K562 (cell line): ENCODE measurements at regions not wholly inside any gene's neighbourhood (a gene's known extent, or its start where the extent isn't known, plus 50 kb on each side); places are given as distances from the start of the nearest gene placed in this dataset.

ENCODE experiments used
- JUNB ChIP-seq: fragments of 450-650 bp; formaldehyde crosslinking; conservative IDR thresholded peaks from 2 replicates; pipeline ENCODE4 v1.4.0; 2020; ENCODE audit warnings: mild to moderate bottlenecking
- NEUROD1 ChIP-seq: fragments of 150-350 bp; IDR thresholded peaks from 2 replicates; pipeline ENCODE4 v1.6.1; 2014; ENCODE audit warnings: borderline replicate concordance, low read length, low read depth; ENCODE audit not compliant: partially characterized antibody
- NR3C1 ChIP-seq: sonication (generic); formaldehyde crosslinking; IDR thresholded peaks from 2 replicates; pipeline ENCODE4 v1.8.1; 2022; ENCODE audit warnings: missing genetic modification reagents
- RUNX1 ChIP-seq: sonication (generic); IDR thresholded peaks from 2 replicates; pipeline ENCODE4 v1.6.1; 2016; ENCODE audit warnings: antibody characterized with exemption, low read depth
- SFPQ ChIP-seq: fragments of 200-400 bp; formaldehyde crosslinking; IDR thresholded peaks from 2 replicates; pipeline ENCODE4 v1.6.1; 2017; ENCODE audit warnings: mild to moderate bottlenecking, low read depth, low read length, moderate library complexity
- SIN3A ChIP-seq, 2 experiments: fragments of 150-350 bp in 1 of 2; IDR thresholded peaks; 2 replicates each; pipeline ENCODE4 v1.6.1; 2011 to 2016; ENCODE audit warnings: borderline replicate concordance in 2 of 2, low read depth in 2 of 2, low read length in 2 of 2, mild to moderate bottlenecking in 2 of 2, moderate library complexity in 2 of 2; ENCODE audit not compliant: control insufficient read depth in 1 of 2
- TCF3 ChIP-seq: sonication (generic); formaldehyde crosslinking; IDR thresholded peaks from 2 replicates; pipeline ENCODE4 v1.4.0; 2020; ENCODE audit warnings: mild to moderate bottlenecking, missing genetic modification reagents
- TGIF2 ChIP-seq: sonication (generic); formaldehyde crosslinking; IDR thresholded peaks from 2 replicates; pipeline ENCODE4 v1.8.1; 2022; ENCODE audit warnings: mild to moderate bottlenecking, missing genetic modification reagents, moderate library complexity
- TRIM24 ChIP-seq, 2 experiments: fragments of 450-650 bp; IDR thresholded peaks; 2 replicates each; pipeline ENCODE4 v1.6.1; 2016
- ZNF740 ChIP-seq, 3 experiments: fragments of 200-800 bp in 1 of 3; sonication (Bioruptor generic) in 1 of 3; sonication (generic) in 1 of 3; formaldehyde crosslinking in 1 of 3; IDR thresholded peaks; 2 replicates each; pipeline versions ENCODE4 v1.6.1 to v1.8.0; 2016 to 2022; ENCODE audit warnings: mild to moderate bottlenecking in 2 of 3, missing compliant biosample characterization in 2 of 3, missing genetic modification characterization in 2 of 3, missing genetic modification reagents in 1 of 3
- TF ChIP-seq, protein P1 (sequence below), 2 experiments: fragments of 450-650 bp in 1 of 2; IDR thresholded peaks; 2 replicates each; pipeline ENCODE4 v1.6.1; 2011 to 2017; ENCODE audit warnings: low read depth in 2 of 2, antibody characterized with exemption in 1 of 2, borderline replicate concordance in 1 of 2, low read length in 1 of 2, mild to moderate bottlenecking in 1 of 2, mixed read lengths in 1 of 2; ENCODE audit not compliant: control insufficient read depth in 1 of 2
- TF ChIP-seq, protein P2 (sequence below), 2 experiments: fragments of 450-650 bp; IDR thresholded peaks; 2 replicates each; pipeline ENCODE4 v1.6.1; 2018; ENCODE audit warnings: mild to moderate bottlenecking in 2 of 2, low read depth in 1 of 2; ENCODE audit not compliant: partially characterized antibody in 2 of 2

- TF ChIP-seq, protein P1, sequence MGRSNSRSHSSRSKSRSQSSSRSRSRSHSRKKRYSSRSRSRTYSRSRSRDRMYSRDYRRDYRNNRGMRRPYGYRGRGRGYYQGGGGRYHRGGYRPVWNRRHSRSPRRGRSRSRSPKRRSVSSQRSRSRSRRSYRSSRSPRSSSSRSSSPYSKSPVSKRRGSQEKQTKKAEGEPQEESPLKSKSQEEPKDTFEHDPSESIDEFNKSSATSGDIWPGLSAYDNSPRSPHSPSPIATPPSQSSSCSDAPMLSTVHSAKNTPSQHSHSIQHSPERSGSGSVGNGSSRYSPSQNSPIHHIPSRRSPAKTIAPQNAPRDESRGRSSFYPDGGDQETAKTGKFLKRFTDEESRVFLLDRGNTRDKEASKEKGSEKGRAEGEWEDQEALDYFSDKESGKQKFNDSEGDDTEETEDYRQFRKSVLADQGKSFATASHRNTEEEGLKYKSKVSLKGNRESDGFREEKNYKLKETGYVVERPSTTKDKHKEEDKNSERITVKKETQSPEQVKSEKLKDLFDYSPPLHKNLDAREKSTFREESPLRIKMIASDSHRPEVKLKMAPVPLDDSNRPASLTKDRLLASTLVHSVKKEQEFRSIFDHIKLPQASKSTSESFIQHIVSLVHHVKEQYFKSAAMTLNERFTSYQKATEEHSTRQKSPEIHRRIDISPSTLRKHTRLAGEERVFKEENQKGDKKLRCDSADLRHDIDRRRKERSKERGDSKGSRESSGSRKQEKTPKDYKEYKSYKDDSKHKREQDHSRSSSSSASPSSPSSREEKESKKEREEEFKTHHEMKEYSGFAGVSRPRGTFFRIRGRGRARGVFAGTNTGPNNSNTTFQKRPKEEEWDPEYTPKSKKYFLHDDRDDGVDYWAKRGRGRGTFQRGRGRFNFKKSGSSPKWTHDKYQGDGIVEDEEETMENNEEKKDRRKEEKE (IDR thresholded peaks at IDR 0.05; ENCODE audit: borderline replicate concordance in 1 of 2, control insufficient read depth in 1 of 2, low read depth in 2 of 2, low read length in 1 of 2) = no peak
- TF ChIP-seq ZNF740 (CRISPR knock-in tag; IDR thresholded peaks at IDR 0.05) (no peak), ZNF740 (tag; IDR thresholded peaks at IDR 0.05) (no peak), TRIM24 (IDR thresholded peaks at IDR 0.05) (no peak), SFPQ (no peak), NR3C1 (CRISPR knock-in tag) (no peak), RUNX1 (no peak), TCF3 (CRISPR knock-in tag) (no peak), SIN3A (IDR thresholded peaks at IDR 0.05; ENCODE audit: borderline replicate concordance in 2 of 2, control insufficient read depth in 1 of 2, low read depth in 2 of 2, low read length in 2 of 2) (no peak), NEUROD1 (no peak), TGIF2 (CRISPR knock-in tag) (no peak), JUNB (CRISPR knock-in tag) (no peak)
- TF ChIP-seq, protein P2, sequence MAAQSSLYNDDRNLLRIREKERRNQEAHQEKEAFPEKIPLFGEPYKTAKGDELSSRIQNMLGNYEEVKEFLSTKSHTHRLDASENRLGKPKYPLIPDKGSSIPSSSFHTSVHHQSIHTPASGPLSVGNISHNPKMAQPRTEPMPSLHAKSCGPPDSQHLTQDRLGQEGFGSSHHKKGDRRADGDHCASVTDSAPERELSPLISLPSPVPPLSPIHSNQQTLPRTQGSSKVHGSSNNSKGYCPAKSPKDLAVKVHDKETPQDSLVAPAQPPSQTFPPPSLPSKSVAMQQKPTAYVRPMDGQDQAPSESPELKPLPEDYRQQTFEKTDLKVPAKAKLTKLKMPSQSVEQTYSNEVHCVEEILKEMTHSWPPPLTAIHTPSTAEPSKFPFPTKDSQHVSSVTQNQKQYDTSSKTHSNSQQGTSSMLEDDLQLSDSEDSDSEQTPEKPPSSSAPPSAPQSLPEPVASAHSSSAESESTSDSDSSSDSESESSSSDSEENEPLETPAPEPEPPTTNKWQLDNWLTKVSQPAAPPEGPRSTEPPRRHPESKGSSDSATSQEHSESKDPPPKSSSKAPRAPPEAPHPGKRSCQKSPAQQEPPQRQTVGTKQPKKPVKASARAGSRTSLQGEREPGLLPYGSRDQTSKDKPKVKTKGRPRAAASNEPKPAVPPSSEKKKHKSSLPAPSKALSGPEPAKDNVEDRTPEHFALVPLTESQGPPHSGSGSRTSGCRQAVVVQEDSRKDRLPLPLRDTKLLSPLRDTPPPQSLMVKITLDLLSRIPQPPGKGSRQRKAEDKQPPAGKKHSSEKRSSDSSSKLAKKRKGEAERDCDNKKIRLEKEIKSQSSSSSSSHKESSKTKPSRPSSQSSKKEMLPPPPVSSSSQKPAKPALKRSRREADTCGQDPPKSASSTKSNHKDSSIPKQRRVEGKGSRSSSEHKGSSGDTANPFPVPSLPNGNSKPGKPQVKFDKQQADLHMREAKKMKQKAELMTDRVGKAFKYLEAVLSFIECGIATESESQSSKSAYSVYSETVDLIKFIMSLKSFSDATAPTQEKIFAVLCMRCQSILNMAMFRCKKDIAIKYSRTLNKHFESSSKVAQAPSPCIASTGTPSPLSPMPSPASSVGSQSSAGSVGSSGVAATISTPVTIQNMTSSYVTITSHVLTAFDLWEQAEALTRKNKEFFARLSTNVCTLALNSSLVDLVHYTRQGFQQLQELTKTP (IDR thresholded peaks at IDR 0.05; ENCODE audit: low read depth in 1 of 2, partially characterized antibody in 2 of 2) = no peak
These were observed 88.1 kb upstream of the NRP1 start (continued) for GRCh38 chr10:33422471-33423153.
